GM06990 (cell line): ENCODE measurements at regions not wholly inside any gene's neighbourhood (a gene's known extent, or its start where the extent isn't known, plus 50 kb on each side); places are given as distances from the start of the nearest gene placed in this dataset.

Experiments used
- DNase-seq: peaks from one replicate; pipeline ENCODE4 v3.0.0-alpha.2; 2011; ENCODE audit not compliant: insufficient read length; ENCODE audit errors: extremely low read depth
- H3K27me3 ChIP-seq: replicated peaks from 2 replicates; pipeline ENCODE4 v1.6.0; 2011; ENCODE audit warnings: low read length; ENCODE audit not compliant: control insufficient read depth, insufficient read depth
- H3K36me3 ChIP-seq: 2 replicates; pipeline ENCODE4 v1.5.1; 2011; ENCODE audit warnings: low read length; ENCODE audit not compliant: control insufficient read depth, insufficient read depth
- H3K4me3 ChIP-seq: replicated peaks from 2 replicates; pipeline ENCODE4 v1.5.1; 2011; ENCODE audit warnings: low read depth, mild to moderate bottlenecking, control low read depth, low read length
- TF ChIP-seq, protein P1 (sequence below): IDR thresholded peaks from 2 replicates; pipeline ENCODE4 v1.5.1; 2011; ENCODE audit warnings: low read length, control low read depth, mild to moderate bottlenecking, inconsistent platforms; ENCODE audit not compliant: insufficient read depth, poor library complexity, severe bottlenecking

DNA sequence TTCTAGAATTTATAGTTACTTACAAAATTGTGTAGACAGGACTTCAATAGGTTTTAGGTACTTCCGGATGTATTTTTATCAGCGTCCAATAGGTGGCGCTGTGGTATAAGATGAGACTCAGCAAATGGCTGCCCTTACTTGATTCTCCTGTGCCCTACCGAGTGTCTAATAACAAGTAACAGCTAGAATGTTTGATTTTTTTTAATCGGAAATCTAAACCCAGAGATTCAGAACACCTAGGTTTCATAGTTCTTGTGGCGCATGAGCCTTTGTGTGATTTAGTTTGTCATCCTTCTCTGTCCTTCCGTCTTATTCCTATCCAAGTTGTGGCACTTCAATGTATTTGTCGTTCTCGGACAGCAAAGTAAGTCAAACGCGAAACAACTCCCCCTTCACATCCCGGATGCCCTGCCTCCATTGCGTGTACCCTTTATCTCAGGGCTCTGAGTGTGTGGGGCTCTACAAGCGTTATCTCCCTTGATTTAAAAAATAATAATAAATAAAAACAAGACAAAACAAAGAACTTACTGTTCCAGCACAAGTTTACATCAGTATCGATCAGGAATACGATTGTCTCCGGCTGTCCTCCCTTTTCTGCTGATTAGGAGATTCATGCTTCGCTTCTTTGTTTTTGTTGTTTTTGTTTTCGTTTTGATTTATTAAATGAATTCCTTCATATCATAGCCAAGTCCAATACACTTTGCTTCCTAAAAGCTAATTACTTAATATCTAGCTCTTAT lies 50.7 kb upstream of the SLC30A5 start:
- DNase-seq, result peak; percentile 41
- Histone ChIP-seq H3K36me3 (no peaks in the 10 kb centered on the region), H3K4me3 (peak overlapping the region; percentile 64), H3K27me3 (no peaks in the 10 kb centered on the region)
- TF ChIP-seq, protein P1, sequence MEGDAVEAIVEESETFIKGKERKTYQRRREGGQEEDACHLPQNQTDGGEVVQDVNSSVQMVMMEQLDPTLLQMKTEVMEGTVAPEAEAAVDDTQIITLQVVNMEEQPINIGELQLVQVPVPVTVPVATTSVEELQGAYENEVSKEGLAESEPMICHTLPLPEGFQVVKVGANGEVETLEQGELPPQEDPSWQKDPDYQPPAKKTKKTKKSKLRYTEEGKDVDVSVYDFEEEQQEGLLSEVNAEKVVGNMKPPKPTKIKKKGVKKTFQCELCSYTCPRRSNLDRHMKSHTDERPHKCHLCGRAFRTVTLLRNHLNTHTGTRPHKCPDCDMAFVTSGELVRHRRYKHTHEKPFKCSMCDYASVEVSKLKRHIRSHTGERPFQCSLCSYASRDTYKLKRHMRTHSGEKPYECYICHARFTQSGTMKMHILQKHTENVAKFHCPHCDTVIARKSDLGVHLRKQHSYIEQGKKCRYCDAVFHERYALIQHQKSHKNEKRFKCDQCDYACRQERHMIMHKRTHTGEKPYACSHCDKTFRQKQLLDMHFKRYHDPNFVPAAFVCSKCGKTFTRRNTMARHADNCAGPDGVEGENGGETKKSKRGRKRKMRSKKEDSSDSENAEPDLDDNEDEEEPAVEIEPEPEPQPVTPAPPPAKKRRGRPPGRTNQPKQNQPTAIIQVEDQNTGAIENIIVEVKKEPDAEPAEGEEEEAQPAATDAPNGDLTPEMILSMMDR, result peak; percentile 73

- H3K27me3 ChIP-seq, result no peaks in the 10 kb centered on the region
- TF ChIP-seq, protein P1, result no peak
- H3K36me3 ChIP-seq, result no peaks in the 10 kb centered on the region
- no peak overlapping the region for H3K4me3 ChIP-seq
- DNase-seq, result no peak
Observed at GRCh38 chr5:69043655-69043996, 50.2 kb upstream of the SLC30A5 start.
